ENCODE measurements at regions not wholly inside any gene's neighbourhood (a gene's known extent, or its start where the extent isn't known, plus 50 kb on each side); places are given as distances from the start of the nearest gene placed in this dataset.
"Not testable (repeated sequence)": the region's sequence is repeated elsewhere in the genome, so short reads cannot be mapped to it uniquely, and the experiment has no call there.

DNA sequence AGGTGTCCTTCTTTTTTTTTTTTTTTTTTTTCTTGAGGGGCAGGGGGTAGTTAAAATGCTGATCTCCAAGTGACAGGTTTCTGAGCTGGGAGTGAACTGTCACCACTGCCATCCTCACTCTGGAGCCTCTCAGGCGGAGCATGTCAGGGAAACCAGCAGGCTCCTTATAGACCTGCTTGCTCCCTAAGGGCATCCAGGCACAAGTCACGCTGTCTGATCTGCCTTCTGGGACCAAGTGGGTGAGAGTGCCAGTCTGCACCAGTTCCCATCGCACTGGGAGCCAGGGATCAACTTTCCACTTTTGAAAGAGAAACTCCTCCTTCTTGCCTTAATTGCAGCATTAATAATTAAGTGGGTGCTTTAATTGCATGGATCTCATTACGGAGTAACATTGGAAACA, 537.9 kb upstream of the CADM1 start:
- H3K9me3 ChIP-seq: no peaks in the 10 kb centered on the region
- WGBS, 2 donors (ENCODE audit: low coverage in 1 of 2): 83 to 95% methylated on average over 1 to 3 of the region's 4 CpGs
- no peak for ATAC-seq
- no peak overlapping the region for H3K27ac ChIP-seq
- H3K36me3 ChIP-seq: no peaks in the 10 kb centered on the region
- no peak for TF ChIP-seq CTCF (IDR thresholded peaks at IDR 0.05)
- no peak for TF ChIP-seq EP300 (IDR thresholded peaks at IDR 0.05)
- no peak for TF ChIP-seq POLR2A (IDR thresholded peaks at IDR 0.05)
- TF ChIP-seq POLR2AphosphoS5 (IDR thresholded peaks at IDR 0.05): no peak
- no peak overlapping the region for H3K4me3 ChIP-seq
- H3K4me1 ChIP-seq: no peaks in the 10 kb centered on the region
- no peaks in the 10 kb centered on the region for H3K27me3 ChIP-seq

DNA sequence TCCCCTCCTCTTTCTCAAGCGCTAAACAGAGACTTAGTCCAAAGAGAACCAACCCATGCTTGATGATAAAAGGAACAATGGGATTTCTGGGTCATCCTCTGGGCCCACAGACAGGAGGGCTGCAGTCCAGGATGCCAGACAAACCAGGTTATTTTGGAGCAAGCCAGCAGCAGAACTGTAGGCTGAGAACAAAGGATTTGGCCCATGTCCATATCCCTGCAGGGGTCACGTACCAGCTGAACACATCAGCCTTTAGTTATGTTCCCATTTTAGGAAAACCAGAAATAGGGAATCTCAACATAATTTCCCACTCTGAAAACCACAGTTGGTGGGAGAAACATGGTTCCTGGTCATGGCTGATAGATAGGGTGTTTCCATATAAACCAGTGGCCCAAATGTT, 533.6 kb upstream of the CADM1 start:
- WGBS, 2 donors (ENCODE audit: low coverage in 1 of 2): 71% methylated on average over 1 of the region's 2 CpGs; no CpG with 5 or more reads in 1 of the 2 donors
- Histone ChIP-seq H3K36me3 (no peaks in the 10 kb centered on the region), H3K27ac (no peak overlapping the region), H3K27me3 (no peaks in the 10 kb centered on the region), H3K9me3 (no peaks in the 10 kb centered on the region), H3K4me1 (no peaks in the 10 kb centered on the region), H3K4me3 (no peak overlapping the region)
- TF ChIP-seq POLR2AphosphoS5 (IDR thresholded peaks at IDR 0.05) (no peak), POLR2A (IDR thresholded peaks at IDR 0.05) (no peak), CTCF (IDR thresholded peaks at IDR 0.05) (no peak), EP300 (IDR thresholded peaks at IDR 0.05) (no peak)
- ATAC-seq: no peak

- H3K27me3 ChIP-seq: peaks cover 10% of the 10 kb centered on the region
- no peak for ATAC-seq
- no peaks in the 10 kb centered on the region for H3K9me3 ChIP-seq
- 33 to 47% methylated on average over 1 to 4 of the region's 5 CpGs for WGBS, 2 donors (ENCODE audit: low coverage in 1 of 2)
- no peak overlapping the region for H3K4me3 ChIP-seq
- H3K27ac ChIP-seq: no peak overlapping the region
- H3K36me3 ChIP-seq: no peaks in the 10 kb centered on the region
- no peak for TF ChIP-seq CTCF (IDR thresholded peaks at IDR 0.05)
- TF ChIP-seq POLR2AphosphoS5 (IDR thresholded peaks at IDR 0.05): no peak
- TF ChIP-seq EP300 (IDR thresholded peaks at IDR 0.05): no peak
- TF ChIP-seq POLR2A (IDR thresholded peaks at IDR 0.05): no peak
- no peaks in the 10 kb centered on the region for H3K4me1 ChIP-seq
Measured at GRCh38 chr11:116035977-116036376, 531.8 kb upstream of the CADM1 start.

GRCh38 chr11:116033931-116034553, 529.8 kb upstream of the CADM1 start:
- H3K4me1 ChIP-seq: no peaks in the 10 kb centered on the region
- H3K27ac ChIP-seq: no peak overlapping the region
- ATAC-seq: no peak
- H3K27me3 ChIP-seq: peaks cover 10% of the 10 kb centered on the region
- TF ChIP-seq CTCF (IDR thresholded peaks at IDR 0.05) (no peak), EP300 (IDR thresholded peaks at IDR 0.05) (no peak), POLR2A (IDR thresholded peaks at IDR 0.05) (no peak), POLR2AphosphoS5 (IDR thresholded peaks at IDR 0.05) (no peak)
- no peaks in the 10 kb centered on the region for H3K36me3 ChIP-seq
- no peak overlapping the region for H3K4me3 ChIP-seq
- WGBS, 2 donors (ENCODE audit: low coverage in 1 of 2): 24 to 37% methylated on average over 3 to 8 of the region's 8 CpGs
- H3K9me3 ChIP-seq: no peaks in the 10 kb centered on the region

- ATAC-seq: no peak
- Histone ChIP-seq H3K36me3 (no peaks in the 10 kb centered on the region), H3K9me3 (no peaks in the 10 kb centered on the region), H3K27ac (no peak overlapping the region), H3K27me3 (peaks cover 10% of the 10 kb centered on the region), H3K4me1 (no peaks in the 10 kb centered on the region), H3K4me3 (no peak overlapping the region)
- no peak for TF ChIP-seq POLR2AphosphoS5 (IDR thresholded peaks at IDR 0.05)
- TF ChIP-seq POLR2A (IDR thresholded peaks at IDR 0.05): no peak
- no peak for TF ChIP-seq CTCF (IDR thresholded peaks at IDR 0.05)
- no peak for TF ChIP-seq EP300 (IDR thresholded peaks at IDR 0.05)
- 84 to 90% methylated on average over 4 of the region's 4 CpGs for WGBS, 2 donors (ENCODE audit: low coverage in 1 of 2)
Measured at GRCh38 chr11:116030697-116031331, 526.6 kb upstream of the CADM1 start.

DNA sequence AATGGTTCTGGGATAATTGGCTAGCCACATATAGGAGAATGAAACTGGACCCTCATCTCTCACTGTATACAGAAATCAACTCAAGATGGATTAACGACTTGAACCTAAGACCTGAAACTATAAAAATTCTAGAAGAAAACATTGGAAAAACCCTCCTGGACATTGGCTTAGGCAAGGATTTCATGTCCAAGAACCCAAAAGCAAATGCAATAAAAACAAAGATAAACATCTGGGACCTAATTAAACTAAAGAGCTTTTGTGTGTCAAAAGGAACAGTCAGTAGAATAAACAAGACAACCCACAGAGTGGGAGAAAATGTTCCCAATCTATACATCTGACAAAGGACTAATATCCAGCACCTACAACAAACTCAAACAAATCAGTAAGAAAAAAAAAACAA, 524.3 kb upstream of the CADM1 start:
- H3K36me3 ChIP-seq, H3K27ac ChIP-seq, H3K4me3 ChIP-seq, H3K9me3 ChIP-seq, H3K4me1 ChIP-seq, ATAC-seq: not testable (repeated sequence)
- WGBS, 2 donors (ENCODE audit: low coverage in 1 of 2): 73 to 100% methylated on average over 1 of the region's 1 CpG
- peaks cover 18% of the 10 kb centered on the region for H3K27me3 ChIP-seq

Data from gastroesophageal sphincter (tissue), 4 donors.